GM04504 (cell line): ENCODE measurements at regions not wholly inside any gene's neighbourhood (a gene's known extent, or its start where the extent isn't known, plus 50 kb on each side); places are given as distances from the start of the nearest gene placed in this dataset.
A peak's percentile ranks its signal among the peaks of the same experiment; 100 is the strongest.
"Not testable (repeated sequence)": the region's sequence is repeated elsewhere in the genome, so short reads cannot be mapped to it uniquely, and the experiment has no call there.

Experiments
- DNase-seq: peaks from one replicate; pipeline ENCODE4 v3.0.0-alpha.2; 2012; ENCODE audit warnings: low read depth

DNA sequence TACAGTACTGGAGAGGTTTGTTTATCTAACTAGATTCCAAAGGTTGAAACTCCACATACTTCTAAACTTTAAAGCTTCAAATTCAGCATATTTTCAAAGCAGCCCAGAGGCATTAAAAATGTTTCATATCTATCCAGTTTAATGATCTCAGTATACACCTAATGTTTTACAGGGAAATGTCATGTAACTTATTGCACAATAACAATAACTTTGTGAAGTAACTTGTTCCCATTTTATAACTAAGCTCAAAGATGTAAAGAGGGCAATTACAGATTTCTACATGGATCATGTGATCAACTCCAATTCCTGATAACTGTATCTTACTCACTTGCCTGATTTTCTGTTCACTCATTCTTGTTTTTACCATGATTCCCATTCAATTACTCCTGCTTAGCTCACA is 610.0 kb downstream of the TAF11L14 start:
- no peak for DNase-seq

DNA sequence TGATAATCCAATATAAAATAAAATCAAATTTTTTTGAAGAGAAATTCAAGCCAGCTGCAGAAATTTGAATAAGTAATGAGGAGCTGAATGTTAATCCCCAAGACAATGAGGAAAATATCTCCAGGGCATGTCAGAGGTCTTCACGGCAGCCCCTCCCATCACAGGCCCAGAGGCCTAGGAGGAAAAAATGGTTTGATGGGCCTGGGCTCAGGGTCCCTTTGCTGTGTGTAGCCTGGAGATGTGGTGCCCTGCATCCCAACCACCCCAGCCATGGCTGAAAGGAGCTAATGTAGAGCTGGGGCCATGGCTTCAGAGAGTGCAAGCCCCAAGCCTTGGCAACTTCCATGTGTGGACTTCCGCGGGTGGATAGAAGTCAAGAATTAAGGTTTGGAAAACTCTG is 618.3 kb downstream of the TAF11L14 start:
- DNase-seq = no peak

DNA sequence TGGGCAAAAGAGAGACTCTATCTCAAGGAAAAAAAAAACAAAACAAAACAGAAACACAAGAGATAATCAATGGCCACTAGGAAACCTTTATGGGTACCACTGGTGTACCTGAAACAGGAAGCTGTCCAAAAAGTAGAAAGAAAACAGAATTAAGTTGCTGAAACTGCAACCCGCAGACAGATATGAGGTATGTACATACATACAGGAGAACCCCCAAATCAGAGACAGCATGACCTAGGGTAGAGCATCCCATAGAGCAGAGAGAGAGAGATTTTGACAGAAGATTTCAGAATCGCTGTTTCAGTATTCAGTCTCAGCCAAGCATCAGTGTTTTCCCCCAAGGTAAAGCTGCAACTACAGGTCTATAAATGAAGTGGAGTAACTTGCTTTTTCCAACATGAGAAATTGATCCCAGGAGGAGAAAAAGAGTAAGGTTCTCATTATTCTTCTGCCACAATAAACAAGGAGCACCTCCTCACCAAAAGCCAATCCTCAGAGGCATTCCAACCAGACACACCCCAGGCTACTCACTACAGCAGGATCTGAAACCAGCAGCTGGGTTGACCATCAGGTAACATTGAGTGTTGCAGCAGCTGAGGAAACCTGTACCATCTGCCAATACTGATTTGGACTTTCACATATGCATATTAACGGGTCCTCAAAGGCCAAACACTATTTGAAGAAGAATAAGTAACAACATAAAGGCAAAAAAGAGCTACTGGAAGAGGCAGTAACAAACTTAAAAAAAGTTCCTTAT is 630.0 kb downstream of the TAF11L14 start:
- DNase-seq = no peak

DNA sequence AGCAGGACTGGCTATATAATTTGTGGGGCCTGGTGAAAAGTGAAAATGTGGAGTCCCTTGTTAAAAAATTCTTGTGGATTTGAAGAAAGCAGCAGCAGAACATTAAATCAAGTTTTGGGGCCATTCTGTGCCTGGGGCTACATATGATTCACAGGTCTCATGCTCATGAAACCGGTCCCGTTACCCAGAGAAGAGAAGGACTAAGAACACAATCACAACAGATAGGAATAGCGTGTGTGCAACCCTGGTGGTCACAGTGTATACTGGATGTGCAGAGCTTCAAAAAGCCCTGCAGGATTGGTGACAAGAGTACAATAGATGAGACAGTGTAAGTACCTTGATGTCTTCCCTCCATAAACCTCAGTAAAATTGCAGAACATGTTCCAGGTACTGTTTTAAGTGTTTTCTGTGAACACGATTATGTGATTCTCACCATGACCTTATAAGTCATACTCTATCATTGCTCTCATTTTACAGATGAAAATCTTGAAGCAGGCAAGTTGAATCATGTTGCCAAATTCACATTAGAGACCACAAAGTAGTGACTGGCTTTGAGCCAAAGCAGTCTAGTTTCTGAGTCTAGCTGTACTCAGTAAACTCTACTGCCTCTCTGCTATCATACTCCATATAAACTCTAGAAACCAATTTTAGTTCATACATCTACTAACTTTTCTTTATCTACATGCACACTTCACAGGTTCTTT is 636.5 kb downstream of the TAF11L14 start:
- no peak for DNase-seq

DNA sequence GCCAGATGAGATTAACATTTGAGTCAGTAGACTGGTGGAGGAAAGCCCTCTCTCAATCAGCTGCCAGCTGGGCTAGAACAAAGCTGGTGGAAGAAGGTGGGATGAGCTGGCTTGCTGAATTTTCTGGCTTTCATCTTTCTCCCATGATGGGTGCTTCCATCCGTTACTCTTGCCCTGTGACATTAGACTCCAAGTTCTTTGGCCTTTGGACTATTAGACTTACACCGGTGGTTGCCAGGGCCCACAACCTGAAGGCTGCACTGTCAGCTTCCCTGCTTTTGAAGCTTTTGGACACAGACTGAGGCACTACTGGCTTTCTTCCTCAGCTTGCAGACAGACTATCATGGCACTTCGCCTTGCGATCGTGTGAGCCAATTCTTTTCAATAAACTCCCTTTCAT is 642.7 kb downstream of the TAF11L14 start:
- DNase-seq = no peak

DNA sequence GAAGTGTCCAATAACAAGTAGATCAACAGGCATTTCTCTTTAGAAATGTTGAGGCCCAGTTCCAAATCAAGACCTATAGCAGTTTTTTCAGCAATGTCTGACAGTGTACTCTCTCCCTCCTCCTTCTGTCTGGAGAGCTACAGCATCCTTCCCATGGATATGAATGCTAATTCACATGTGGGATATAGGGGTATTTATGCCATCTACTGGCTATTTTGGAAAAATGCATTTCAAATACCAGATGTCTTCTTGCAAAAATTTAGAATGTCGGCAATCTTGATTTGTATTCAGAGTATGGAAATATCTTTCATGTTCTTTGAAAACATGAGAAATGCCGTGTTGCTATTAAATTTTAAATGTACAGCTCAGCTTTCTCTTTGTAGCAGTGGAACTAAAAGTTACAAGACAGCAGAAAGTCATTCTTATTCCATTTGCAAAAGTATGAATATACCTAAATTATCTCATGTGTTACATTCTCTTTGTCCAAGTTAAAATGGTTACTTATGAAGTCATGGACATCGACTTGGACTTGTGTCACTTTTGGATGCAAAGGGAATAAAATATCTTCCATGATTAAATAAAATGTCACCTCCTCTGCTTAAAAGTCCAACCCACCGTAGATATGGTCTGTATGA is 647.8 kb downstream of the TAF11L14 start:
- DNase-seq = peak; percentile 20

DNA sequence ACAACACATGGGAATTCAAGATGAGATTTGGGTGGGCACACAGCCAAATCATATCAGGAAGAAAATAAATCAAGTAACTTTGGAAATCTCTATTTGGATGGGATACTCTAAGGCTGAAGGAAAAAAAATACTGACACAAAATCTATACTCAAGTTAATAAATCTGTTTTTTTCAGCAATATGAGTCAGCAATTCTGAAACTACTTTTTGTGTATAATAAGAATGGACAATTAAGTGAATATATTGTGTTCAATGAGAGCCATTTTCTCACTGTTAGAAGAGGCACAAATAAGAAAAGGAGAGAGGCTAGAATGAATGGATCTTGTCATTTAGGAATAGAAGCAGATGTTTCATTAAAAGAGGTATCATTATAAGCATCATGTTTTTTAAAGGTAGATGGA is 651.0 kb downstream of the TAF11L14 start:
- no peak for DNase-seq

DNA sequence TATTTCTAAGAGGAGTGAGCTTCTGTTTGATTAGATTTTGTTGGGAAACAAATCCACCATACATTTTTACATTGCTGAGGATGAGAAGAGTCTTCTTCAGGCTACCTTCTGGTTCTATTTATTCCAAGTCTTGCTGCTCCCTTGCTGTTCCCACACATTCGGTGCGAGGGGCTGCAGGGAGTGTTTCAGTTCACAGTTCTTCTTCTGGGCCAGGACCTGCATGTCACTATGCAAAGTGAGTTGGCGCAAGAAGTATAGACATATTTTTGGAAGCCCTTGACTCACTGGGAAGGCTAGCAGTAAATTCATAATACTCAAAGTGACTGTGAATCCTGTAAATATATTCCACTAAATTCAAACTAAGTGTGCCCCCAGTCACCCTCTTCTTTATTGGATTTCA is 657.9 kb downstream of the TAF11L14 start:
- no peak for DNase-seq

DNA sequence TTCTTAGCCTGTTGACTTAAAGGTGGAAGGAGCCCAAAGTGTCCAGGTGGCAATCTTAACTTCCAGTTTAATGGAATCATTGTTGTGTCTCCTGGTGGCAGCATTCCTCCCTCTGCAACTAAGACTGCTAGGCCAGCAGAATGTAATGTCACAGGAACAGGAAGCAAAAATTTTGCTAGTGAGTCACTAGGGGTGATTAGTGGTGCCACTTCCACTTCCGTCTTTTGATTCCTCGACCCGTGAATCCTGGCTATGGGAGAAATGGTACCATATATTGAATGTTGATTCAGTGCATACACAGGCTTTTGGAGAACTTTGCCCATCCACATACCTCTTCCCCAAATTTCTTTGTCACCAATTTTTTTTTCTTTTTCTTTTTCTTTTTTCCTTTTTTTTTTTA is 661.4 kb downstream of the TAF11L14 start:
- not testable (repeated sequence) for DNase-seq

DNA sequence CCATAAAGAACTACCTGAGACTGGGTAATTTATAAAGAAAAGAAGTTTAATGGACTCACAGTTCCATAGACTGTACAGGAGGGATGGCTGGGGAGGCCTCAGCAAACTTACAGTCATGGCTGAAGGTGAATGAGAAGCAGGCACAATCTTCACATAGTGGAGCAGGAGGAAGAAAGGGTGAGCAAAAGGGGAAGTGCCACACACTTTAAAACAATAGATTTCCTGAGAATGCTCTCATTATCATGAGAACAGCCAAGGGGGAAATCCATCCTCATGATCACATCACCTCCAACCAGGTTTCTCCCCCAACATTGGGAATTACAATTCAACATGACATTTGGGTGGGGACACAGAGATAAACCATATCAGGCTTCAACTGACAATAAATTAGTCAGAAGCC is 664.9 kb downstream of the TAF11L14 start:
- no peak for DNase-seq

DNA sequence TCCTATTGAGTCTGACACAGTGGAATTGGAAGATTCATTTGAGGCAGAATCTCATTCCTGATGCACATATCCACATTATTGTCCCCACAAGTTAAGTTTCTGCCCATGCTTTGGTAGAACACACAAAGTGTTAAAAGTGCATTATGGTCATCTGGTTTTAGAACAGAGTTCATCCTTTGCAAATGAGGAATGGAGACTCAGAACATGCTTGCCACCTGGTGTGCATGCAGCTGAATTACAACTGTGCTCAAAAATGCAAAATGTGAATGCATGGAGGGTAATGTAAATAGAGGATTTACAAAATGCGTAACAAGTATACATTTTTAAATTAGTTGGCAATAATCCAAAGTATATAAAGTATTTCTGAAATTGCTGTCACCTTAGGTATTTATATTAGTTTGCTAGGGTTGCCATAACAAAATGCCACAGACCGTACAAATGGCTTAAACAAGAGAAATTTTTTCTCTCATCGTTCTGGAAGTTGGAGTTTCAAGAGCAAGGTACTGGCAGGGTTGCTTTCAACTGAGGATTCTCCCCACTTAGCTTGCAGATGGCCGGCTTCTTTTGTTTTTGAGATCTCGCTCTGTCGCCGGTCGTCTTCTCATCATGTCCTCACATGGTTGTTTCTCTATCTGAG is 671.1 kb downstream of the TAF11L14 start:
- no peak for DNase-seq

DNA sequence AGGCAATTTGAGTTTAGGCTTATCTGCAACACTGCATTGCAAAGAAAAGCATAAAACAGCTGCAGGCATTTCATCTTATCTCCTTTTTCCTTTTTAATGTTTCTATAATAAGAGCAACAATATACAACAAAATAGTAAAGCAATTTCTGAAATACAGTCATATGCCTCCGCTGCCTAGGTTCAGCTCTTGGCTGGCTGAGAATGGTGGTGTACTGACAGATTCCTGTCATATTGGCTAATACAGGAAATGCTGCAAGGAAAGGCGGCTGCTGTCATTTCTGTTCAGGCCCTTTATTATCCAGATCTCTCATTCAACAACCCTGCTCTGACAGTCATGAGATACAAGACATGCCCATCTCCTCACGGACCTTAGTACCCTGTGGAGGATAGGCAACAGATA is 677.0 kb downstream of the TAF11L14 start:
- DNase-seq = no peak

DNA sequence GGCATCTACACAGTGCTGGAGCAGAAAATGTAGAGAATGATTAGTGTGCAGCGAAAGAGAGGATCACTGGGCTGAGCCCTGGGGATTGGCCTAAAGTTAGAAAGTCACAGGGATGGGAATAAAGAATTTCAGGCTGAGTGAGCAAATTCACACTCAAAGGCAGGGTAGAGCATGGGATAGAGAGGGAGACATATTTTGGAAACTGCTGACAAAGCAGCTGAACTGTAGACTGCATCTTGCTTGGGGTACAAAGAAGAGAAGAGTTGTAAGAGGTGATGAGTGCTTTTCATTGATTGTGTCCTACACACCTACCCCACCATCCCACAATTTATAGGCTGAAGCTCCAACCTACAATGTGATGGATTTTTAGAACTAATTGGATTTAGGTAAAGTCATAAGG is 677.8 kb downstream of the TAF11L14 start:
- DNase-seq = no peak

DNA sequence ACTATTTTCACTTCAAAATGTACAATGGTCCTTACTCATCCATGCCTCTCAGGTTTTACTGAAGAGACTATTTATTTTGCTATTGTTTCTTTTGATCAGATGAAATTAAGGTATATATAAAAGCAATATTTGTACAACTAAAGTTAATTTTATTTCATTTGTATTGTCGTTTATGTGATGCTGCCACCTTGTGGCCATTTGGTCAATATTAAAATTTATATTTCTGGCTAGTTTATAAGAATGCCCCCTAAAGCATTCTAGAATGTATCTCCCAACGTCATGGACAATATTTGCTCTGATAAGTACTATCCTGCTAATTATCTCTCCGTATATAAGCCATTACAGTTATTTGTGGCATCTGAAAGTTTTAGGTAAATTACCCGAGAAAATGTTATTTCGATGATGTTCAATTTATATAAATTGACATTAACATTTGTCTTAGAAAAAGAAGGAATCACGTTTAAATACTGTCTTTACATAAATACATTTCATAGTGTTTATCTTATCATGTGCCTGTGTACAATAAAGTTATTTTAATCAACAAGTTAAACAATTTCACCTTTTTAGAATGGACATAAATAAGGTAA is 680.0 kb downstream of the TAF11L14 start:
- DNase-seq = no peak

DNA sequence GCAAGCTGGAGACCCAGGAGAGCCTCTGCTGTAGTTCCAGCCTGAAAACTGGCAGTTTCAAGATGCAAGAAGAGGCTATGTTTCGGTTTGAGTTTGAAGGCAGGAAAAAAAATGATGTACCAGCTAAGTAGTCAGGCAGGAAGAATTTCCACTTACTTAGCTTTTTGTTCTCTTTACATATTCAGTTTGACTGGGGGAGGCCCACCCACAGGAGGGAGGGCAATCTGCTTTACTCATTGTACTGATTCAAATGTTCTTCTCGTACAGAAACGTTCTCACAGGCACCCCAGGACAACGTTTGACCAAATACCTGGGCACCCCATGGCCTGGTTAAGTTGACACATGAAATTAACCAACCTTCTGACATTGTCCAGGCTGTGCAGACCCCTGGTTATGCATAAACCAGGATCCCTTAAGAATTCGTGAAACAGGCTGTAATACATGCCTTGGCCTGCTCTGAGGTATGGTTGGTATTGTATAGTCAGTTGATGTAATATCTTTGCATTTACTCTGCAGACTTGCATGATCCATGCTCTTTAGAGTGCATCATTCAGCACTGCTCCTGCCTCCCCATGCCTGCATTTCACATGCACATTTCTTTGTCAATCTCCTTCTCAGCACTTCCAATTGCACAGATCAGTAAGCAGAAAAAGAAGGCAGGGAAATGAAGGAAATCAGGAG is 687.1 kb downstream of the TAF11L14 start:
- DNase-seq = no peak

DNA sequence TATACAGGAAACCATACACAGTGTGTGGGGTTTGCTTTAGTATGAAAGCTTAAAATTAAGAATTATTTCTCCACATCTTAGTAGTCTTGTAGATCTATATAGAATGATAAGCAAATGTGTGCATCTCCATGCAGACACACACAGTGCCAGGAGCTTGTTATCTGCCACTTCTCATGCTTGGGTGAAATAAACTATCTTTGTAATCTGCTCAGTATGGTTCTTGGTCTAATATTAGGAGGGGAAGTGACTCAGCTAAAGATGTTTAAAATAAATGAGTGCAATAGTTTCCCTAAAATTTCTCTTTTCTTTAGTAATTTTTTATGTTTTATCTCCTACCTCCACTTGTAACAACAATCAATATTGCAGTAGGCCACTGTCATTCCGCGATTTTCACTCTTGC is 689.6 kb downstream of the TAF11L14 start:
- DNase-seq = no peak

DNA sequence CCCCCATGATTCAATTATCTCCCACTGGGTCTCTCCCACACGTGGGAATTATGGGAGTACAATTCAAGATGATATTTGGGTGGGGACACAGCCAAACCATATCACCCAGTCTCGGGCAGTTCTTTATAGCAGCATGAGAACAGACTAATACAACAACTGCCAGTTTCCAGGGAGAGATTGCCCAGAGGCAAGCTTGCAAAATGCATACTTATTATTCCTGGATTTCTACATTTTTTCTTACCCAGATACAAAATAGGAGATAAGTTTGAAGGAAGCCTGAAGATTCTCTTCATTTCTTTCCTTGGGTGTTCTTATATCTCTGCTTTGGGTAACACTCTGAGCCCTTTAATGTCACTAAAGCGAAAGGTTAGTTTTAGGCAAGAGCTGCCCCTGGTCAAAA is 691.2 kb downstream of the TAF11L14 start:
- no peak for DNase-seq

DNA sequence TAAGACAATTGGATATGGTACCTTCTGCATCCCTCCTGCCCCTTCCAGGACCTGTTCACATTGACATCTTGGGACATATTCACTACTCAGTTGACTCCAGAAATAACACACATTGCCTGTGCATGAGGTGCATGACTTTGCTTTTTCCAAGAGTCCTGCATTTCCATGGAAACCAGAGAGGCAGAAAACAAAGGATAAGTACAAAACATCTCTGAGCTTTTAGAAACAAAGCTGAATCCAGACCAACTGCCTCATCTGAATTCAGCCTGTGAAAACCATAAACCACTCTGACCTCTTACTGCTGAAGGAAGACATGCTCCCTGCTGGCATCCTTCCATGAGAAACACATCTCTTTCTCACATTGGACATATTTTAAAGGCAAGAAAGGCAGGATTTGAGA is 695.1 kb downstream of the TAF11L14 start:
- DNase-seq = no peak

DNA sequence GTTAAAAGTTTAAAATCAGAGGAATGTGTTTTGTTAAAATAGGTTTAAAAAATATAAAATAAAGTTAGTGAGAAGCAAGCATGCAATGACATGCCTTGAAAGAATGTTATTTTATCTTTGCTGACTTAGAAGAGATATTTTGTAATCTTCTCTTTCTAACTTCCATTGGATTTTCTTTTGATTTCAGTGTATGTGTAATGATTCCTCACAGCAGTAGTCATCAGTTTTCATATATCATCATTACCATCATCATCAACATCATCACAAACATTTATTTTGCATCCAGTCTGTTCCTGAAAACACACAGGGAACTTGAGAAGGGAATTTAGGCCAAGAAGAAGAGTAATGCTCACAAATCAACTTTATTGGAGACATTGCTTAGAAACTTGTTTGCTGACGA is 699.6 kb downstream of the TAF11L14 start:
- DNase-seq = no peak

DNA sequence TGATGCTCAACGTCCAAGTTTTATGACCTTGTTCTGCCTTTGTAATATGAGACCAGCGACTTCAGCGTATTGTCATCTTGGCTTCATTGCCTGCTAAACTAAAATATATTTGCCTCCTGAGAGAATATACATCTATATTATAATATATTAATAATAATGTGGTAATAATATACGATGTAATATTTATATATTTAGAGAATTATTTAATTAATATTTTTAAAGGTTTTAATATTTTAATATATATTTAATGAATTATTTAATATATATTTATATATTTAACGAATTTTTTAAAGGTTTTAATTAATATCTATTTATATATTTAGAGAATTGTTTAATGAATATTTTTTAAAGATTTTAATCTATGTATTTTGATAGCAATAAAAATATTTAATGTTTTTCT is 700.7 kb downstream of the TAF11L14 start:
- no peak for DNase-seq

DNA sequence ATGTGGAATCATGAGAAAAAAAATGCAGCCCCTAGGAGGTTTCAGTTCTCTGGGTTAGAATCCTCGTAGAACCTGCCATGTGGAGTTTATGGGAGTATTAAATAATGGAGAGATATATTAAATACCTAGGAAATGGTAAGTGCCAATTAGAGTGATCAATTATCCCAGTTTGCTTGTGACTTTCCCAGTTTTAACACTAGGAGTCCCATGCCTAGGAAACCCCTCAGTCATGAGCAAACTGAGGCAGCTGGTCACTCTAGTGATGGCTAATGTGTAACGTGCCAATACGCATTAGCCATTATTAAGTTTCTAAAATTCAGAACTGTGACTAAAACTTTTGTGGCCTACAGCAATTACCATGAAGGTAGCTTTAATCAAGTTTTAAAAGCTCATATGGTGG is 720.6 kb downstream of the TAF11L14 start:
- DNase-seq = no peak

DNA sequence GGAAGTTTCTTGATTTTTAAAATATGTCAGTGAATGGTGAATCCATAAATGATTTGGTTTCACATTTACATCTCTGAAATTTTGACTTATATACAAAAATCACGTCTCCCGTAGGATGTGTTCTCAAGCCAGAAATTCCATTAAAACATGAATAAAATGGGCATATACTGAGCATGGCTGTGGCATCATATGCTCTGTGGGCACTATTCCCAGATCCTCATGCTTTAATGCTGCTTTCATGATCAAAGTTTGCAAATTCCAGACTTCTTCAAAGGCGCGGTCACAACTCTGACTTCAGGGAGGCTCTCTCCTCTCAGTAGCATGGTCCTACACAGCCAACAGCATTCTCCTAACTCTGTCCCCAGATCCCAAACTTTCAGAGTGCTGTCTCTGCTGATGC is 723.2 kb downstream of the TAF11L14 start:
- no peak for DNase-seq
